Ascending aorta (tissue), 2 donors: ENCODE measurements at regions not wholly inside any gene's neighbourhood (a gene's known extent, or its start where the extent isn't known, plus 50 kb on each side); places are given as distances from the start of the nearest gene placed in this dataset.

Experiments used
- DNase-seq, 2 donors: peaks; one replicate each; pipeline ENCODE4 v3.0.0-alpha.2; 2019; ENCODE audit warnings: low spot score in 2 of 2
- H3K27ac ChIP-seq, 2 donors: fragments of 200-600 bp; sonication (generic); one replicate each; pipeline ENCODE4 v1.5.1; 2016 to 2017; ENCODE audit warnings: mild to moderate bottlenecking in 1 of 2
- H3K27me3 ChIP-seq: fragments of 200-600 bp; sonication (generic); one replicate; pipeline ENCODE4 v1.5.1; 2017
- H3K36me3 ChIP-seq, 2 donors: fragments of 200-600 bp; sonication (generic); one replicate each; pipeline ENCODE4 v1.5.1; 2016
- H3K4me1 ChIP-seq, 2 donors: fragments of 200-600 bp; sonication (generic); one replicate each; pipeline ENCODE4 v1.5.1; 2016 to 2017; ENCODE audit warnings: mild to moderate bottlenecking in 1 of 2
- H3K4me3 ChIP-seq, 2 donors: fragments of 200-600 bp; sonication (generic); one replicate each; pipeline ENCODE4 v1.5.1; 2016 to 2017; ENCODE audit warnings: mild to moderate bottlenecking in 1 of 2
- H3K9me3 ChIP-seq, 2 donors: fragments of 200-600 bp; sonication (generic); one replicate each; pipeline ENCODE4 v1.5.1; 2016
- intact Hi-C: fragments of 100-400 bp; cut with DNase I; formaldehyde crosslinking; loops from one replicate; pipeline ENCODE4 v1.15.1; 2023
- TF ChIP-seq, protein P1 (sequence below), 3 experiments: fragments of 200-600 bp in 2 of 3; fragments of 450-650 bp in 1 of 3; sonication (generic) in 2 of 3; IDR thresholded peaks; one replicate each; pipeline ENCODE4 v1.5.1; 2016 to 2019; ENCODE audit warnings: antibody characterized with exemption in 3 of 3, mild to moderate bottlenecking in 1 of 3, moderate library complexity in 1 of 3

DNA sequence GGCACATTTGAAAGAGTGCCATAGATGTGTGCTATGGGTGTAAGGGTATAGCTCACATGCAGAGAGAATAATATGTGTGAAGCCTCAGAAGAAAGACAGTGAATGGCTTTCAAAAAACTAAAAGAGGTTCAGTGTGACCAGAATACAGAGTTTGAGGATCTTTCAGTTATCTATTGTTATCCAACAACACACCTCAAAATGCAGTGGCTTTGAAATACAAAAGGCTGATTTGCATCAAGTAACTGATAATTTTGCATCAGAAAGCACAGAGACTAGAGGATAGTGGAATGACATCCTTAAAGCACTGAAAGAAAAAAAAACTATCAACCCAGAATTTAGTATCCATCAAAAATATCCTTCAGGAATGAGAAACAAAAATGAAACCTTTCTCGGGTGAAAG, 131.6 kb upstream of the IGF1 start:
- H3K27ac ChIP-seq = no peak overlapping the region
- no peaks in the 10 kb centered on the region for H3K9me3 ChIP-seq
- no peaks in the 10 kb centered on the region for H3K4me1 ChIP-seq
- no peaks in the 10 kb centered on the region for H3K27me3 ChIP-seq
- H3K4me3 ChIP-seq = no peak overlapping the region
- intact Hi-C loops = no loop called here
- no peak for DNase-seq
- H3K36me3 ChIP-seq = no peaks in the 10 kb centered on the region
- TF ChIP-seq, protein P1, sequence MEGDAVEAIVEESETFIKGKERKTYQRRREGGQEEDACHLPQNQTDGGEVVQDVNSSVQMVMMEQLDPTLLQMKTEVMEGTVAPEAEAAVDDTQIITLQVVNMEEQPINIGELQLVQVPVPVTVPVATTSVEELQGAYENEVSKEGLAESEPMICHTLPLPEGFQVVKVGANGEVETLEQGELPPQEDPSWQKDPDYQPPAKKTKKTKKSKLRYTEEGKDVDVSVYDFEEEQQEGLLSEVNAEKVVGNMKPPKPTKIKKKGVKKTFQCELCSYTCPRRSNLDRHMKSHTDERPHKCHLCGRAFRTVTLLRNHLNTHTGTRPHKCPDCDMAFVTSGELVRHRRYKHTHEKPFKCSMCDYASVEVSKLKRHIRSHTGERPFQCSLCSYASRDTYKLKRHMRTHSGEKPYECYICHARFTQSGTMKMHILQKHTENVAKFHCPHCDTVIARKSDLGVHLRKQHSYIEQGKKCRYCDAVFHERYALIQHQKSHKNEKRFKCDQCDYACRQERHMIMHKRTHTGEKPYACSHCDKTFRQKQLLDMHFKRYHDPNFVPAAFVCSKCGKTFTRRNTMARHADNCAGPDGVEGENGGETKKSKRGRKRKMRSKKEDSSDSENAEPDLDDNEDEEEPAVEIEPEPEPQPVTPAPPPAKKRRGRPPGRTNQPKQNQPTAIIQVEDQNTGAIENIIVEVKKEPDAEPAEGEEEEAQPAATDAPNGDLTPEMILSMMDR (IDR thresholded peaks at IDR 0.05) = no peak

DNA sequence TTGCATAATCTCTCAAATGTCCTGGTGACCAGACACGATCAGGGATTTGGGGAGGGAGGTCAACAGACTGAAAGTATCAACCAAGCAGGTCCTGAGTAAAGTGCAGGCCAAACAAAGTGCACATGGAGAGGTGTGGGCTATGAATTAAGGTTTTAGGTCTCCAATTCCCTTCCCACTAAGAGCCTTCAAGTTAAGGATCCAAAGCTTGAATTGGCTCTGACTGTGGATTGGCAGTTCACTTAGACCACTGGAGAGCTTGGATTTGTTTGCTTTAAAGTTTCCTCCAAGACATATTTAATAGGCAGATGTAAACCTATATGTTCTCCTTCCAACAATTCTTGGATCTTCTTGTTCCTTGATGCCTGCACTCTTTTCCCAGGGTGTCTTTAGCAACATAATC, 129.6 kb upstream of the IGF1 start:
- Histone ChIP-seq H3K27ac (no peak overlapping the region), H3K27me3 (no peaks in the 10 kb centered on the region), H3K4me3 (no peak overlapping the region), H3K36me3 (no peaks in the 10 kb centered on the region), H3K4me1 (no peaks in the 10 kb centered on the region), H3K9me3 (no peaks in the 10 kb centered on the region)
- TF ChIP-seq, protein P1 (IDR thresholded peaks at IDR 0.05) = no peak
- intact Hi-C loops = no loop called here
- DNase-seq = no peak

DNA sequence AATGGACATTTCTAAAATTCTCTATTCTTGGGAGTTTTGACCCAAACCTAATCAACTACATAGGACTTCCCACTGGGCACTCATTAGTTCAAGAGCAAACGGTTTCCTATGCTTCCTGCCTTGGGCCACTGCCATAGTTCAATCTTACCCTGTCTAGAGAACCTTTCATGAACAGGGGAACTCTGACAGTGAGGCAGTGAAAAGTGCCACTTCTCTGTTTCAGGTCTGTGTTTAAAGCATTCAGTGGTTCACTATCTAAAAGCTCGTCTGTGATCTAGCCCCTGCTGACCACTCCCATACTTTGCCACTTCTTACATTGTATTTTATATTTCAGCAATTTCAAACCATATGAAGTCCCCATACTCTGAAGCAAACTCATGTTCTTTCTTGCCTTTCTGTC, 122.7 kb upstream of the IGF1 start:
- TF ChIP-seq, protein P1 (IDR thresholded peaks at IDR 0.05) = no peak
- H3K27ac ChIP-seq = no peak overlapping the region
- H3K9me3 ChIP-seq = no peaks in the 10 kb centered on the region
- H3K36me3 ChIP-seq = no peaks in the 10 kb centered on the region
- no peaks in the 10 kb centered on the region for H3K4me1 ChIP-seq
- DNase-seq = no peak
- intact Hi-C loops = no loop called here
- H3K4me3 ChIP-seq = no peak overlapping the region
- no peaks in the 10 kb centered on the region for H3K27me3 ChIP-seq

DNA sequence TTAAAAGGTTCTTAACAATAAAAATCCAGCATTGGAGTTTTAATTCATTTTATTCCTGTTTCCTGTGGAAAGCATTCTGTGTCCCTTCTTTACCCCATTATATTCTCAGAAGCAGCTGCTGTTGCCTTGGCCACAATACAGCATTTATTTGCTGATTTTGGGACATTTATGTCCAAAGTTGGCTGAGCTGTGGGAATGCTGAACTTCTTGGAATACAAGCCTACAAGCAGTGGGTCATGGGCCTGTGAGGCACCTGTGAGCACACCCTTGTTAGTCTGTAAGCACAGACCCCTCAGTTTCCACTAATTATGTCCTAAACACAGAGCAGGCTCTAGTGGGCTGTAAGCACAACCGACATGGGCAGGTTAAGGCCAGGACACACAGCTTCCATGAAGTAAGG, 122.2 kb upstream of the IGF1 start:
- no peak for DNase-seq
- intact Hi-C loops = no loop called here
- H3K4me1 ChIP-seq = no peaks in the 10 kb centered on the region
- no peaks in the 10 kb centered on the region for H3K27me3 ChIP-seq
- no peak overlapping the region for H3K4me3 ChIP-seq
- no peaks in the 10 kb centered on the region for H3K36me3 ChIP-seq
- no peaks in the 10 kb centered on the region for H3K9me3 ChIP-seq
- no peak overlapping the region for H3K27ac ChIP-seq
- TF ChIP-seq, protein P1 (IDR thresholded peaks at IDR 0.05) = no peak

DNA sequence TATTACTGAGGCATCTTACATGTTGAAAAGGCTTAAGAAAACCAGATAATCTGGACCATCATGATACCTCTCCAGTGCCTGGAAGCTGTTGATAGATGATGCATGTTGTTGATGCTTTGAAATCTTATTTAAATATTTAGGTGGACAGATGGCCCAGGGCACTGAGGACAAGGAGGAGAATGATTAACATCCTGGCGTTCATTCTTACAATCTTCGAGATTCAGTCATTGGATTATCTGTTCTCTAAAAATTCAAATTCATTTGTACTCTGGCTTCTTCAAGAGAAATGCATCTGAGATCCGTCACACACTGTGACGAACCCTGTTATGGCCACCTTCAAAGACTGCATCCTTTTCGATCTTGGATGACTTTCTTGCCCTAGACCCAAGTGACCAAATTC, 121.3 kb upstream of the IGF1 start:
- DNase-seq = no peak

DNA sequence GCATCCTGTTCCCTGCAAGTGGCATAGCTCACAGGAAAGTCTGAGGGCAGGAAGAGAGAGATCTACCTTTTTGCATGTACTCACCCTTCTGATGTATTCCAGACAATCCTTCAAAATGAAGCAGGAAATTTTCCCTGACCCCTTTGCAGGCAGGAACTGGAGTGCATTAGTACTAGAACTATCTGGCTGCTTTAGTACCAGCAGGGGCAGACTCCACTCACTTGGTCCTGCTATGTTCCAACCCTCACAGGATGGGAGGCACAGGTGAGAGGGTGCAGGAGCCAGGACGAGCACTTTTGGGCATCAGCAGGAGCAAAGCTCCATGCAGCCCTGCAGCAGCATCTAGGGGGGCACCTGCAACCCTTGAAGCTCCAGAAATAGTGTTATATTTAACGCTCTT, 116.3 kb upstream of the IGF1 start:
- no peak for DNase-seq
- no peaks in the 10 kb centered on the region for H3K36me3 ChIP-seq
- H3K9me3 ChIP-seq = no peaks in the 10 kb centered on the region
- TF ChIP-seq, protein P1 (IDR thresholded peaks at IDR 0.05) = no peak
- no peaks in the 10 kb centered on the region for H3K4me1 ChIP-seq
- H3K27me3 ChIP-seq = no peaks in the 10 kb centered on the region
- no peak overlapping the region for H3K4me3 ChIP-seq
- intact Hi-C loops = no loop called here
- no peak overlapping the region for H3K27ac ChIP-seq

More for the DNA sequence above, 121.3 kb upstream of the IGF1 start:
- no peak overlapping the region for H3K27ac ChIP-seq
- no peaks in the 10 kb centered on the region for H3K4me1 ChIP-seq
- intact Hi-C loops = no loop called here
- no peaks in the 10 kb centered on the region for H3K27me3 ChIP-seq
- no peaks in the 10 kb centered on the region for H3K36me3 ChIP-seq
- no peak overlapping the region for H3K4me3 ChIP-seq
- no peaks in the 10 kb centered on the region for H3K9me3 ChIP-seq
- TF ChIP-seq, protein P1 (IDR thresholded peaks at IDR 0.05) = no peak
